Stimulated activated CD4-positive, alpha-beta T cell treated with anti-CD3 and anti-CD28 coated beads, Interleukin-2, amount 100 ng/mL, for 24 hours (primary cell): ENCODE measurements at regions not wholly inside any gene's neighbourhood (a gene's known extent, or its start where the extent isn't known, plus 50 kb on each side); places are given as distances from the start of the nearest gene placed in this dataset.

Experiments
- DNase-seq, 2 donors: peaks; one replicate each; pipeline ENCODE4 v3.0.0-alpha.2; 2020

GRCh38 chr15:97672586-97672985 lies 287.9 kb upstream of the ARRDC4 start:
- no peak for DNase-seq

DNA sequence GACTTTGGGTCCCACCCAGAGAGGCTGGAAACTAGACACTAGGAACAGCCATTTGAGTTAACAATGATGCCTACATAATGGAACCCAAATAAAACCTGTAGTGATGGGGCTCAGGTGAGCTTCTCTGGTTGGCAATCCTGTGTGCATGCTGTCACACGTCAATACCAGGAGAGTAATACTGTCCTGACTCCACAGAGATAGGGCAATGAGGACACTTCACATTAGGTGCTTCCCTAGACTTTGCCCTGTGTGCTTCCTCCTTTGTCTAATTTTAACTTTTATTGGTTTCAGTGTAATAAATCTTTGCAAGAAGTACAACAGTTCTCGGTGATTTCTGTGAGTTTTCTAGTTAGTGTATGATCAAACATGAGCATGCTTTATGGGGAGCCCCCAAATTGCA lies 281.8 kb upstream of the ARRDC4 start:
- no peak for DNase-seq

DNA sequence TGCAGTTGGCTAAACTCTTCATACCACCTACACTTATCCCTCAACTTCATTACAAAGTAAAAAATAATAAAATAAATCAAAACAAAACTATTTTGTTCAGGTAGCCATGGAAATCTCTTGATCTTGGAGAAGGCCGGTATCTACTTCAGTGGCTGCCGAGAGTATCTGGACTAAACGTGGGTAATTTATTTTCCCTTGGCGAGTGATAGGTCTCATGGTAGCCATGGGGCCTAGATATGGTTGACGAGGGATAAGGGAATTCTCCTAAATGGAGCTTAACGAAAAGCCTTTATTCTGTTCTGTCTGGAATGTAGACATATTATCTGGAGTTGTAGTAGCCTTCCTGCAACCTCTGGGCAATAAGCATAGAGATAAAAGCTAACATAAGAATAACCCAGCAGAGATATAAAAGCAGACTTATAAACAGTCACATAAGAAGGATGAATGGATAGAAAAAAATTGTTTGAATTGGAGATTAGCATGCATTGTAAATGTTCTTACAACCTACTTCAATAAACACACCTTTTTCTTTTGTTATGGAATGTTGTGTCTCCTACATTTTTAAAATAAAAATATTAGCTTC lies 281.3 kb upstream of the ARRDC4 start:
- no peak for DNase-seq

DNA sequence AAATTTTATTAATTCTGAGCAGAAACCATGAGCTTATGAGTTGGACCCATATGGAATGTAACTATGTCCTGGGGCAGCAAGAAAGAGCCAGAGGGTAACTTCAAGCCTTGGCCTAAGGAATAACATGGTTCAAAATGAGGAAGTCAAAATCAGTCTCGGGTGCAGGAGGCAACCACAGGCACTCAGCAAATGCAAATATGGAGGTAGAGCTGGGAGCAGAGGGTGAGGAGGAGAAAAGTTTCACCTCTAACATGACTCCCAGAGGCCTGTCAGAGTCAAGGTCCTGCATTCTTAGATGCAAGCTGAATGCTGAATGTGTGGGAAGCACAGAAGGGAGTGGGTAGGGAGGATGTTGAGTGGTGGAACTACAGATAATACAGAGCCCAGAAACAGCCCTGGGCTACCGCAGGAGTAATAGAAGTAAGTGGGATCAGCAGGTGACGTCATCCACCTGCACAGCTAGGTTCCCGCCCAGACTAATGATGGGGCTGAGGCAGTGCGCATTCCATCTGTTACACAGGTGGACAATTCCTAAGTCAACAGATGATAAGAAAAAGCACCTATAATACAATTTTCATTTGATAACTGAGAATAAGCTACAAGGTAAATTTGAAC lies 279.8 kb upstream of the ARRDC4 start:
- DNase-seq, result no peak

DNA sequence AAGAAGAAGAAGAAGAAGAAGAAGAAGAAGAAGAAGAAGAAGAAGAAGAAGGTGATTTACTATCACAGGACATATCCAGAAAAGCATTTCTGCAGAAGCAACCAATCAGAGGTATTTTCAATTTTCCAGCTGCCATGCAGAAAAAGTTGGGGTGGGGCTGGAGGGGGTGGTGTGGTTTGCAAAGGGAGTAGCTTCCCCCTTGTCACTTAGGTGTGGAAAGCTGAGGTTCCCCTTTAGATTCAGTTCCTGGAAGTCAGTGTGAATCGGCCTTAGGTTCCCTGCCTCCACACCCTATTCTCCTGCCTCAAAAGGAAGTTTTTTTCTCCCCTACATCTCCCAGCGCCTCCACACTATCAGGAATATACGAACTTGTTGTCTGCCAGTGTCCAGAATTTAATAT lies 276.7 kb upstream of the ARRDC4 start:
- no peak for DNase-seq

GRCh38 chr15:97684249-97684648 lies 276.3 kb upstream of the ARRDC4 start:
- no peak for DNase-seq

GRCh38 chr15:97686324-97686723 lies 274.2 kb upstream of the ARRDC4 start:
- no peak for DNase-seq

DNA sequence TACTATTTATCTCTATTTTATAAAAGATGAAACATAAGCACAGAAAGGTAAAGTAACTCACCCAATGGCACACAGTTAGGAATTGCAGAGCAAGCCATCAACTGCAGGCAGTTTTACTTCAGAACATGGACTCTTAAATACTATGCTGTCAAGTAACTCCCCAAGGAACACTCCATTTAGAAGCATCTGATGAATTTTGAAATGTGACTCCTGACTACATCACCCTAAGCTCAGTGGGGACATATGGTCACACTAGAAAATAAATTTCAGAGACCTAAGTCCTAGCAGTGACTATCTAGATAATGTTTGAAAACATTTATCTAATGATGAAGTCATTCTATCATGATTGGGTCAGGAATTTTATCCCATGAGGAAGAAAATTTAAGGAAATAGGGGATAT lies 272.8 kb upstream of the ARRDC4 start:
- no peak for DNase-seq

DNA sequence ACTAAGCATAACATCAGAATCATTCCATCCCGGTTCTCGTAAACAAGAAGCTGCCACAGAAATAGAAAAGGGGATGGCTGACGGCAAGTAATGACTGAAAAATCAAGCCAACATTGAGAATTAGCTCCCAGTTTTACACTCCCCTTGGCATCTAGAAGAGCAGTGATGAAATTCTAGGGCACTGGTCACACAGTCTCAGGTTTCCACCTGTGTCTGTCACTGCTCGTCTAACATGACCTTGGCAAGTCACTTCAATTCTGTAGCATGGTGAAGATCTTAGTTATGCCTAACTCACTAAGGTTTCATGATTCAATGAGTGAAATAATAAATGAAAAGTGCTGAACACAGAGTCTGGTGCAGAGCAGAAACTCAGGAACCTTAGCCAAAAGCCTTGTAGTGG lies 272.3 kb upstream of the ARRDC4 start:
- DNase-seq, result no peak

DNA sequence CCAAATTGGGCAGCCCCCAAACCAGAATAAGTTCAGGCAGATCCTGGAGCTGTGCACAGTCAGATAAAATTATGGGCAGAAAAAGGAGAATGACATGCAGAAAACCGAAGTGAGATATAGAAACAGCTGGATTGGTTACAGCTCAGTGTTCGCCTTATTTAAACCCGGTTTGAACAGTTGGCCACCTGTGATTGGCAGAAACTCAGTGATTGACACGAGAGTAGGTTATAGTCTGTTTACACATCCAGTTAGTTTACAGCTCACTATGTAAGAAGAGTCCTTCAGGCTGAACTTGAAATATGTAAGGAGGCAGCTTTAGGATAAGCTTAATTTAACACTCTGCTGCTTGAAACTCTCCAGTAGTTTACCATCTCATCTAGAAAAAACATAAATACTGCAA lies 271.6 kb upstream of the ARRDC4 start:
- no peak for DNase-seq

- DNase-seq, result no peak
Measured at GRCh38 chr15:97691078-97691477, 269.4 kb upstream of the ARRDC4 start.

DNA sequence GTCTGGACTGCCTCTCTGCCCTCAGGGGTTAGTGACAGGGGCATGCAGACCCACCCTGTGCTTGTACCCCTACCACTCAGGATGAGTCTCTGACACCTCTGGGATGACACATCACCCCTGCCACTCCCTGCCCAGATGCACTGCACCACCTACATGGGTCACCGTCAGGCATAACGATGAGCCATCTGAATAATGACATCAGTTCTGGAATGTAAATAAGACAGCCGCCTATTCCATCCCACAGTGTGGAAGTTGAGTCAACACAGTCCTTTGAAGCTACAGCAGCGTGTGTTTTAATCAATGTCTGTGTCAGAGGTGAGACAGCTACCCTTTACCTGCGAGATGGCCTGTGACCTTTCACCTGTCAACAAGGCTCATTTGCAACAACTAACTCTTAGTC lies 268.7 kb upstream of the ARRDC4 start:
- DNase-seq, result no peak

DNA sequence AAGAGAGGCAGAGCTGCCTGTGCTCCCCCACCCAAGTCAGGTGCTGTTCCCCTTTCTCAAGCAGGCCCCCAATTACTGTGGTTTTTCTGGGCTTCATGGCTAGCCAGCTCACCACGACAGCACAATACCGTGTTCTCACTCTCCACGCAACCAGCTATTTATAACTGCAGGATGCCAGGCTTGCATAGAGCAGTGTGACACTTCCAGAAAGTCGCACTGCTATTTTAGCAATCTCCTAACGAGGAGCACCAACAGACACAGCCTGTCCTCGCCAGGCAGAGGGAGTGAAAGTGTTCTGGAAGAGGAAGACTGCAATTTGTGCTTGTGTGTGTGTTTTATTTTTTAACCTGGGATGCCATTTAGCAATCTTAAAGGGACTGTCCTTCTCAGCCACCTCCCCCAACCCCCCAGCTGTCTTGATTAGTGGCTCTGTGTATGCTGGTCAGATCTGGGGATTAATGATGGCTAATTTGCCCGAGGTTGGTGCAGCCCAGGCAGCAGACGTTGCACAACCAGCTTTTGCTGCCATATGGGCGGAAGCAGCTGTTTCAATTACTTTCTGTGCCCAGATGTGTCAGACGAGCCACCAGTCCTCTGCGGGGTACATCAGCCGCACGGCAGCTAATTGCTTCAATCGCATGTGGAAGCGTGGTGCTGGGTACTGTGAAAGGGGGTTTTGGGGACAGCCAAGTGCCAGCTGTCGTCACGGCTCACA lies 268.0 kb upstream of the ARRDC4 start:
- DNase-seq, result no peak

- no peak for DNase-seq
Measured at GRCh38 chr15:97694456-97694855, 266.0 kb upstream of the ARRDC4 start.

DNA sequence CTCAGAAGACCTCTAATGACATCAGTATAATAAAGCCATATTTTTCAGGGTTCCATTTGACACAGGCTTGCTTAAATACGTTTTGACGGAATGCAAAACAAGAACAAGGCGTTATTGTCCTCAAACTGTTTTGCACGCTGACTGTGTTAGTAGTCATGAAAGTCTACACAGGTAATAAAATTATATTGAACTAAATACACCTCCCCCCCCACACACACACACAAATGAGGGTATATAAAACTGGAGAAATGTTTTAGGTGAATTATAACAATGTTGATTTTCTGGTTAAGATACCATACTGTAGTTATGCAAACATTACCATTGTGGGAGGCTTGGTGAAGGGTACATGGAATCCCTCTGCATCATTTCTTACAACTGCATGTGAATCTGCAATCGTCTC lies 257.1 kb upstream of the ARRDC4 start:
- no peak for DNase-seq

DNA sequence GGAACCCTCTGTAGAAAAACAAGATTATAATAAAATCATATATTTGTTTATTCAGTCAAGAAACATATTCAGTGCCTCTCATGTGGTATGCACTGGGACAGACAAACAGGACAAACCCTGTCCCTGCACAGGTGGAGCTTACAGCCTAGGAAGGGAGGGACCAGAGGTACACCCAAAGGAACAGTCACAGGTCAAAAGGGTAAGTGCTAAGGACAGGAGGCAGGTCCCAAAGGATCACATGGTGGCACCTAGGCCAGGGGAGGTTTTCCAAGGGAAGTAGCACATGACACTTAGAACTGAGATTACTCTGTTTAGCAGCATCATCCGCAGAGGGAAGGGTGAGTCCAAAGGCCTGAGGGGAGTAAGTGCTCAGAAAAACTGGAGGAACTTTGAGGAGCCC lies 254.4 kb upstream of the ARRDC4 start:
- no peak for DNase-seq

GRCh38 chr15:97708252-97708651 lies 252.3 kb upstream of the ARRDC4 start:
- DNase-seq, result no peak

DNA sequence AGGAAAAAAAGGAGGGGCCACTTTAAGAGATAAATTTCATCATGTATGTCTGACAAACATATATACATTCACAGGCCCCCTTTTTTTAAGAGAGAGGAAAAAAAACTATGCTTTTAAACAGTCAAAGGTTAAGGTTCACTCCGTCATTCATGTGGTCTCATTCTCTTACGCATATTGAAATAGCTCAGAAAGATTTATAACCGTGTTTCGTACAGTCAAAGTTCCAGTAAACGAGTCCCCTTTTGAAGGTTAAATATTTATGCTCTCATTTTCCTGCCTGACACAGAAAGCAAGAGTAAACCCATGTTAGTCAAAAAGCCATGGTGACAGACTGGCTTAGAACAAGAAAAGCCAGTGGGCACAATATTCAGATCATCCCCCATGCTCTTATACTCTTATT lies 248.0 kb upstream of the ARRDC4 start:
- no peak for DNase-seq

- no peak for DNase-seq
Measured at GRCh38 chr15:97717806-97718205, 242.7 kb upstream of the ARRDC4 start.

DNA sequence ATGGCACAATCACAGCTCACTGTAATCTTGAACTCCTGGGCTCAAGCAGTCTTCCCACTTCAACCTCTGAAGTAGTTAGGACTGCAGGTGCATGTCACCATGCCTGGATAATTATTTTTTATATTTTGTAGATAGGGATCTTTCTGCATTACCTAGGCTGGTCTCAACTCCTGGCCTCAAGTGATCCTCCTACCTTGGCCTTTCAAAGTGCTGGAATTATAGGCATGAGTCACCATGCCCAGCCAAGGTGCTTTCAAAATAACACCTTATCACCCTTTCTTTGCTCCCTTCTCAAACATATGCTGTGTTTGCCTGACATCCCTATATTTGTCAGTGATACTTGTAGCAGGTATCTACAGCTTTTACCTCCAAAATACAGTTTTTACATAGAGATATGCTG lies 242.0 kb upstream of the ARRDC4 start:
- no peak for DNase-seq

DNA sequence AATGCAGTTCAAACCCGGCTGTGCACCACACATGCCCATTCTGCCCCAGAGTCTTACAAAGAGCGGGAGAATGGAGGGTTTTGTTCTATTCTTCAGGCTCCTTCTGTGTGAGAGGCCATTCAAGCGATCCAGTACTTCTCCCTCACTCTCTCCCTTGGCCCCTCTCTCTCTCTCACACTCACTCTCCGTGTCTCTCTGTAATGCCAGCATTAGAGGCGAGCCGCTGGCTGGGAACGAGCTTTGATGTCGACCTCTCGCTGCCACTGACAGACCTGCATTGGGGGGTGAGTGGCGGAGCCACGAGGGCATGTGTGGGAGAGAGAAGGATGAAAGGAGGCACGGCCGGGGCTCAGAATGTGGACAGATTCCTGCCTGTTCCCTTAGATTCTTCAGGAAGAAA lies 231.7 kb upstream of the ARRDC4 start:
- DNase-seq, result no peak

DNA sequence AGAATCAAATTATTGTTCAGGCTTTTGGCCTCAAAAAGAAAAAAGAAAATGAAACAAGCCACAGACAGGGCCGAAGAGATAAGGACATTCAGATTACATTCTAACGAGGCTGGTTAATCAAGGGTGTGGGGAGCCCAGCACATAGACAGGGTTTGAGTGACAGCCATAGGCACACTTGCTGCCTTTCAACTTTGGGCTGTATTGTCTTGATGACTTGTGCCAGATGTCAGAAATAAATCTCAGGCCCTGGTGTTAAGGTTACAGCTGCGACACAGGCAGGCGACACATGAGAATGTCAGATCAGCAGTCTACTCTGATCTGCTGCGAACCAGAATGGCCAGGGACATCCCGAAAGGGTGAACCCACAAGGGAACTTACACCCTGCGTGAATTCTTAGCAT lies 231.2 kb upstream of the ARRDC4 start:
- DNase-seq, result no peak

DNA sequence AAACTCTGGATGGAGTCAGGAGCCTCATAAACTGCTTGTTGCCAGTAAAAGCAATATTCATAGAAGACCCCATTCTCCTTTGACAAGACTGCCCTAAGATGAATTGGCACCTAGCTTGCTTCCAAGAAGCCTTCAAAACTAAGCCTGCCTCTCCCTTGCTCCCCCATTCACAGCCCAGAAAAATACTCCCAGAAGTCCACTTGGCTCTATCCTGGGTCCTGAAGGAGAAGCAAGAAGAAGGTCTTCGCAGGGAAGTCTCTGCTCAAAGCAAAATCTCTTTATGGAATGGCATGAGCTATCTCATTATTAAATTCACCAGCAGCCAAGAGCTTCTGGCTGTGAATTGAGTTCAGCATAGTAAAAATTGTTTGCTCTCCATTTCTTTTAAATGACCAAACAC lies 230.2 kb upstream of the ARRDC4 start:
- no peak for DNase-seq

DNA sequence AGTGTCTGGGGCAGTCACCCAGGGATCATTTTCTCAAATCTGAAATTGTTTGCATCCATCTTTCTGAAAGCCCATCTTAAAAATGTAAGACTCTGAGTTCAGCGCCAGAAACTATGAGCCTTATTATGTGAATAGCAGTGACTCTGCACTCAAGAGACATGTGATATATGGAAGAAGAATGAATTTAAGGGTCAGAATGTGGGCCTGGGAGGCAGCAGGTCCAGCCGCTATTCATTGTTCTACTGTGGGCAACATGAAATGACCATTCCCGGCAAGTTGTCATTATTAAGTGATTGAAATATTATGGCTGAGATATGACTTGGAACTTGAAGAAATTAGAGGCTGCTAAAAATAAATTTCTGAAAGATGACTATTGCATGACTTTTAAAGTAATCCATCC lies 228.6 kb upstream of the ARRDC4 start:
- DNase-seq, result no peak

DNA sequence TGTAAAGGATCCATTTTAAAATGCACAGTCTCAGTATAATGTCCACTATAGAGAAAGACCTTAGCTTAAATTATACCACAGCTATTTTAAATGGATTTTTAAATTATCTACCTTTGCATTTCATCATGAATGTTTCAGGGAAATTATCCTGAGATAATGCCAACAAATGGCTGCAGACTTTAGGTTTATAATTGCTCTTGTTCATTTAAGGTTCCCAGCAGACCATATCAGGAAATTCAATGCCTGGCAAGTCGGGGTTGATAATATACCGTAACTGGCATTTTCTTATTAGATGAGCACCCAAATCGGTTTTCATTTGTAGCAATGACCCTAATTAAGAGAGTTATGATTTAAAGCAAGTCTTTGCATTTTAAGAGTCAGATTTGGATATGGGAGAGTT lies 227.1 kb upstream of the ARRDC4 start:
- no peak for DNase-seq
